Gastrocnemius medialis (tissue), 4 donors: ENCODE measurements at regions not wholly inside any gene's neighbourhood (a gene's known extent, or its start where the extent isn't known, plus 50 kb on each side); places are given as distances from the start of the nearest gene placed in this dataset.

Experiments
- POLR2A ChIP-seq, 2 donors: fragments of 450-650 bp; IDR thresholded peaks; one replicate each; pipeline ENCODE4 v1.6.1; 2017; ENCODE audit warnings: antibody characterized with exemption in 2 of 2, mild to moderate bottlenecking in 2 of 2, moderate library complexity in 2 of 2
- TF ChIP-seq, protein P1 (sequence below), 5 experiments: fragments of 450-650 bp in 3 of 5; fragments of 200-600 bp in 2 of 5; sonication (generic) in 2 of 5; IDR thresholded peaks in 4 of 5; conservative IDR thresholded peaks in 1 of 5; 1 replicate in 4 of 5; 2 replicates in 1 of 5; pipeline ENCODE4 v1.5.1; 2016 to 2019; ENCODE audit warnings: antibody characterized with exemption in 5 of 5, mild to moderate bottlenecking in 3 of 5, moderate library complexity in 3 of 5

DNA sequence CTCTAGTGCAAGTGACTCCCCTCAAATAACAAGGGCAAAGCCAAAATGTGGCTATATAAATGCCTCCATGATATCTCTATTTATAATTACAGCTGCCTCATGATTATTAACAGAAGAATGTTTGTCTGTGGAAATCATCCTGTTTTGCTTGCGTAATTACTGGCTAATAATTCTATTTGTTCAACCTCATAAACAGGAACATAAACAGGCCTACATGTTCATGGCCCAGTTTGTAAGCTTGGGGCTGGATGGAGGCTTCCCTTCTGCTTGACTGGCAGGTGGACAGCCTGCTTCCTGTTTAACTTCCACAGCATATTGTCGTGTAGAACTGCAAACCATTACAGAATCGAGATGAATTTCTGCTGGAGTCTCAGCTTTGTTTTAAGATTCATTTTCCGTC, 766.0 kb upstream of the MAP3K7 start:
- TF ChIP-seq, protein P1, sequence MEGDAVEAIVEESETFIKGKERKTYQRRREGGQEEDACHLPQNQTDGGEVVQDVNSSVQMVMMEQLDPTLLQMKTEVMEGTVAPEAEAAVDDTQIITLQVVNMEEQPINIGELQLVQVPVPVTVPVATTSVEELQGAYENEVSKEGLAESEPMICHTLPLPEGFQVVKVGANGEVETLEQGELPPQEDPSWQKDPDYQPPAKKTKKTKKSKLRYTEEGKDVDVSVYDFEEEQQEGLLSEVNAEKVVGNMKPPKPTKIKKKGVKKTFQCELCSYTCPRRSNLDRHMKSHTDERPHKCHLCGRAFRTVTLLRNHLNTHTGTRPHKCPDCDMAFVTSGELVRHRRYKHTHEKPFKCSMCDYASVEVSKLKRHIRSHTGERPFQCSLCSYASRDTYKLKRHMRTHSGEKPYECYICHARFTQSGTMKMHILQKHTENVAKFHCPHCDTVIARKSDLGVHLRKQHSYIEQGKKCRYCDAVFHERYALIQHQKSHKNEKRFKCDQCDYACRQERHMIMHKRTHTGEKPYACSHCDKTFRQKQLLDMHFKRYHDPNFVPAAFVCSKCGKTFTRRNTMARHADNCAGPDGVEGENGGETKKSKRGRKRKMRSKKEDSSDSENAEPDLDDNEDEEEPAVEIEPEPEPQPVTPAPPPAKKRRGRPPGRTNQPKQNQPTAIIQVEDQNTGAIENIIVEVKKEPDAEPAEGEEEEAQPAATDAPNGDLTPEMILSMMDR (IDR thresholded peaks at IDR 0.05 in 4 of 5, conservative IDR thresholded peaks at IDR 0.05 in 1 of 5): no peak
- no peak for TF ChIP-seq POLR2A (IDR thresholded peaks at IDR 0.05)
